Liver (tissue), 3 donors: ENCODE measurements at regions not wholly inside any gene's neighbourhood (a gene's known extent, or its start where the extent isn't known, plus 50 kb on each side); places are given as distances from the start of the nearest gene placed in this dataset.

ENCODE experiments used
- EGR1 ChIP-seq, 2 donors: IDR thresholded peaks; 2 replicates each; pipeline ENCODE4 v1.6.1; 2016 to 2018; ENCODE audit warnings: antibody characterized with exemption in 2 of 2, low read depth in 2 of 2
- FOXA1 ChIP-seq: IDR thresholded peaks from 2 replicates; pipeline ENCODE4 v1.6.1; 2016; ENCODE audit warnings: antibody characterized with exemption
- GABPA ChIP-seq, 2 donors: IDR thresholded peaks in 1 of 2; conservative IDR thresholded peaks in 1 of 2; 2 replicates each; pipeline ENCODE4 v1.6.1; 2016; ENCODE audit warnings: antibody characterized with exemption in 2 of 2, mild to moderate bottlenecking in 1 of 2, moderate library complexity in 1 of 2
- HNF4G ChIP-seq: IDR thresholded peaks from 2 replicates; pipeline ENCODE4 v1.6.1; 2016; ENCODE audit warnings: antibody characterized with exemption
- RAD21 ChIP-seq, 2 donors: IDR thresholded peaks; 2 replicates each; pipeline ENCODE4 v1.6.1; 2016; ENCODE audit warnings: antibody characterized with exemption in 2 of 2, mild to moderate bottlenecking in 2 of 2
- SP1 ChIP-seq: IDR thresholded peaks from 2 replicates; pipeline ENCODE4 v1.6.1; 2018; ENCODE audit warnings: antibody characterized with exemption, mild to moderate bottlenecking
- TAF1 ChIP-seq: conservative IDR thresholded peaks from 2 replicates; pipeline ENCODE4 v1.6.1; 2016; ENCODE audit warnings: antibody characterized with exemption, mild to moderate bottlenecking
- YY1 ChIP-seq: IDR thresholded peaks from 2 replicates; pipeline ENCODE4 v1.6.1; 2016; ENCODE audit warnings: antibody characterized with exemption, mild to moderate bottlenecking
- TF ChIP-seq, protein P1 (sequence below): fragments of 150-350 bp; IDR thresholded peaks from 2 replicates; pipeline ENCODE4 v1.5.1; 2017; ENCODE audit warnings: improper control_type of control experiment, low read depth, low read length; ENCODE audit not compliant: missing input control
- TF ChIP-seq, protein P2 (sequence below): IDR thresholded peaks from 2 replicates; pipeline ENCODE4 v1.6.1; 2016; ENCODE audit warnings: antibody characterized with exemption, mild to moderate bottlenecking
- TF ChIP-seq, protein P3 (sequence below): IDR thresholded peaks from 2 replicates; pipeline ENCODE4 v1.6.1; 2016; ENCODE audit warnings: antibody characterized with exemption
- donor health status: healthy.
- donor health status: healthy.

DNA sequence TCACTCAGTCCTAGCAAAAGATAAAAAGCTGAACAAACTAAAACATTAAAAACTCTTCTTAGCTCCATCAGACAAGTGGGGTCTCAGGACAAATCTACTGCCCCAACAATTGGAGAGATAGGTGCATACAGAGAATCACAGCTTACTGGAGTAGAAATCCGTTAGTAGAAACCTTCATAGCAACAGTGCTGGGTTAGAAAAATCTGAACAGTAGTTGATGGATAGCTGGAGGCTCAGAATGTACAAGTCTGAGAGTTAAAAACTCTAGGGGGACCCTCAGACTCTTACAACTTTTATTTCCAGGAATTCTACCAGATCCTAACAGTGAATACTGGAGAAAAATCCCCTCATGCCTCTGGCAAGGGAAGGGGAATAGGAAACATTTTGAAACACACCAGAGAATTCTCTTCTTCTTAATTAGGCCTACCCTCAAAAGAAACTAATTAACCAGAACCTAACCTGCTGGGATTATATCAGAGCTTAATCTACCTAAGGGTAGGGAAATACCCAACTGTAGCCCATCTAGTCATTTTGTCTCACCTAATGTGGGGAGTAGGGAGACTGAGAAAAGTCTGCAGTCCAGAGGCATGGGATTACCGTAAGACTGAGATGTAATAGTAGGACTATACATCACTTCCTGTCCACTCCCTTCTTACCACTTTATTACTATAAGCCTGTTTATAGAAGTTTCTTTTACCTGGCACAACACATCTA, 165.0 kb upstream of the CTSO start:
- TF ChIP-seq, protein P1, sequence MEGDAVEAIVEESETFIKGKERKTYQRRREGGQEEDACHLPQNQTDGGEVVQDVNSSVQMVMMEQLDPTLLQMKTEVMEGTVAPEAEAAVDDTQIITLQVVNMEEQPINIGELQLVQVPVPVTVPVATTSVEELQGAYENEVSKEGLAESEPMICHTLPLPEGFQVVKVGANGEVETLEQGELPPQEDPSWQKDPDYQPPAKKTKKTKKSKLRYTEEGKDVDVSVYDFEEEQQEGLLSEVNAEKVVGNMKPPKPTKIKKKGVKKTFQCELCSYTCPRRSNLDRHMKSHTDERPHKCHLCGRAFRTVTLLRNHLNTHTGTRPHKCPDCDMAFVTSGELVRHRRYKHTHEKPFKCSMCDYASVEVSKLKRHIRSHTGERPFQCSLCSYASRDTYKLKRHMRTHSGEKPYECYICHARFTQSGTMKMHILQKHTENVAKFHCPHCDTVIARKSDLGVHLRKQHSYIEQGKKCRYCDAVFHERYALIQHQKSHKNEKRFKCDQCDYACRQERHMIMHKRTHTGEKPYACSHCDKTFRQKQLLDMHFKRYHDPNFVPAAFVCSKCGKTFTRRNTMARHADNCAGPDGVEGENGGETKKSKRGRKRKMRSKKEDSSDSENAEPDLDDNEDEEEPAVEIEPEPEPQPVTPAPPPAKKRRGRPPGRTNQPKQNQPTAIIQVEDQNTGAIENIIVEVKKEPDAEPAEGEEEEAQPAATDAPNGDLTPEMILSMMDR, result no peak
- TF ChIP-seq TAF1, result no peak
- TF ChIP-seq RAD21 (IDR thresholded peaks at IDR 0.05), result no peak
- TF ChIP-seq, protein P2, sequence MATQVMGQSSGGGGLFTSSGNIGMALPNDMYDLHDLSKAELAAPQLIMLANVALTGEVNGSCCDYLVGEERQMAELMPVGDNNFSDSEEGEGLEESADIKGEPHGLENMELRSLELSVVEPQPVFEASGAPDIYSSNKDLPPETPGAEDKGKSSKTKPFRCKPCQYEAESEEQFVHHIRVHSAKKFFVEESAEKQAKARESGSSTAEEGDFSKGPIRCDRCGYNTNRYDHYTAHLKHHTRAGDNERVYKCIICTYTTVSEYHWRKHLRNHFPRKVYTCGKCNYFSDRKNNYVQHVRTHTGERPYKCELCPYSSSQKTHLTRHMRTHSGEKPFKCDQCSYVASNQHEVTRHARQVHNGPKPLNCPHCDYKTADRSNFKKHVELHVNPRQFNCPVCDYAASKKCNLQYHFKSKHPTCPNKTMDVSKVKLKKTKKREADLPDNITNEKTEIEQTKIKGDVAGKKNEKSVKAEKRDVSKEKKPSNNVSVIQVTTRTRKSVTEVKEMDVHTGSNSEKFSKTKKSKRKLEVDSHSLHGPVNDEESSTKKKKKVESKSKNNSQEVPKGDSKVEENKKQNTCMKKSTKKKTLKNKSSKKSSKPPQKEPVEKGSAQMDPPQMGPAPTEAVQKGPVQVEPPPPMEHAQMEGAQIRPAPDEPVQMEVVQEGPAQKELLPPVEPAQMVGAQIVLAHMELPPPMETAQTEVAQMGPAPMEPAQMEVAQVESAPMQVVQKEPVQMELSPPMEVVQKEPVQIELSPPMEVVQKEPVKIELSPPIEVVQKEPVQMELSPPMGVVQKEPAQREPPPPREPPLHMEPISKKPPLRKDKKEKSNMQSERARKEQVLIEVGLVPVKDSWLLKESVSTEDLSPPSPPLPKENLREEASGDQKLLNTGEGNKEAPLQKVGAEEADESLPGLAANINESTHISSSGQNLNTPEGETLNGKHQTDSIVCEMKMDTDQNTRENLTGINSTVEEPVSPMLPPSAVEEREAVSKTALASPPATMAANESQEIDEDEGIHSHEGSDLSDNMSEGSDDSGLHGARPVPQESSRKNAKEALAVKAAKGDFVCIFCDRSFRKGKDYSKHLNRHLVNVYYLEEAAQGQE, result no peak
- TF ChIP-seq GABPA (IDR thresholded peaks at IDR 0.05 in 1 of 2, conservative IDR thresholded peaks at IDR 0.05 in 1 of 2), result no peak
- TF ChIP-seq YY1, result no peak
- no peak for TF ChIP-seq EGR1 (IDR thresholded peaks at IDR 0.05; ENCODE audit: low read depth in 2 of 2)
- no peak for TF ChIP-seq FOXA1
- TF ChIP-seq HNF4G, result no peak
- TF ChIP-seq, protein P3, sequence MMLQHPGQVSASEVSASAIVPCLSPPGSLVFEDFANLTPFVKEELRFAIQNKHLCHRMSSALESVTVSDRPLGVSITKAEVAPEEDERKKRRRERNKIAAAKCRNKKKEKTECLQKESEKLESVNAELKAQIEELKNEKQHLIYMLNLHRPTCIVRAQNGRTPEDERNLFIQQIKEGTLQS, result no peak
- no peak for TF ChIP-seq SP1
